Liver (tissue), 8 donors: ENCODE measurements at regions not wholly inside any gene's neighbourhood (a gene's known extent, or its start where the extent isn't known, plus 50 kb on each side); places are given as distances from the start of the nearest gene placed in this dataset.

ENCODE experiments used
- DNase-seq: peaks from one replicate; pipeline ENCODE4 v3.0.0-alpha.2; 2017; ENCODE audit warnings: low spot score
- H3K27ac ChIP-seq, 2 donors: one replicate each; pipeline ENCODE4 v1.7.0; 2013; ENCODE audit warnings: inconsistent platforms in 2 of 2, low read length in 2 of 2, control low read depth in 1 of 2, low read depth in 1 of 2, mild to moderate bottlenecking in 1 of 2
- H3K27me3 ChIP-seq, 4 donors: one replicate each; pipeline versions ENCODE4 v1.6.1 to v1.7.0; 2013; ENCODE audit warnings: low read length in 3 of 4, inconsistent platforms in 1 of 4, mild to moderate bottlenecking in 1 of 4, moderate library complexity in 1 of 4; ENCODE audit not compliant: control insufficient read depth in 4 of 4, insufficient read depth in 4 of 4
- H3K36me3 ChIP-seq, 4 donors: one replicate each; pipeline versions ENCODE4 v1.6.1 to v1.7.0; 2013; ENCODE audit warnings: low read length in 3 of 4, mild to moderate bottlenecking in 3 of 4, low read depth in 1 of 4, moderate library complexity in 1 of 4; ENCODE audit not compliant: control insufficient read depth in 4 of 4, insufficient read depth in 3 of 4
- H3K4me1 ChIP-seq, 4 donors: one replicate each; pipeline versions ENCODE4 v1.6.1 to v1.7.0; 2013; ENCODE audit warnings: low read length in 3 of 4, mild to moderate bottlenecking in 3 of 4, moderate library complexity in 1 of 4; ENCODE audit not compliant: control insufficient read depth in 4 of 4, insufficient read depth in 4 of 4
- H3K4me3 ChIP-seq, 3 donors: one replicate each; pipeline versions ENCODE4 v1.6.1 to v1.7.0; 2013; ENCODE audit warnings: low read length in 3 of 3, control low read depth in 1 of 3, low read depth in 1 of 3, mild to moderate bottlenecking in 1 of 3
- H3K9ac ChIP-seq, 2 donors: one replicate each; pipeline ENCODE4 v1.7.0; 2013; ENCODE audit warnings: low read length in 2 of 2, mild to moderate bottlenecking in 2 of 2, moderate library complexity in 2 of 2, control low read depth in 1 of 2, low read depth in 1 of 2
- H3K9me3 ChIP-seq, 4 donors: one replicate each; pipeline versions ENCODE4 v1.6.1 to v1.7.0; 2013; ENCODE audit warnings: low read length in 3 of 4; ENCODE audit not compliant: control insufficient read depth in 4 of 4
- CTCF ChIP-seq: fragments of 150-350 bp; IDR thresholded peaks from 2 replicates; pipeline ENCODE4 v1.5.1; 2017; ENCODE audit warnings: improper control_type of control experiment, low read depth, low read length; ENCODE audit not compliant: missing input control
- EGR1 ChIP-seq, 2 donors: IDR thresholded peaks; 2 replicates each; pipeline ENCODE4 v1.6.1; 2016 to 2018; ENCODE audit warnings: antibody characterized with exemption in 2 of 2, low read depth in 2 of 2
- FOXA1 ChIP-seq: IDR thresholded peaks from 2 replicates; pipeline ENCODE4 v1.6.1; 2016; ENCODE audit warnings: antibody characterized with exemption
- GABPA ChIP-seq, 2 donors: IDR thresholded peaks in 1 of 2; conservative IDR thresholded peaks in 1 of 2; 2 replicates each; pipeline ENCODE4 v1.6.1; 2016; ENCODE audit warnings: antibody characterized with exemption in 2 of 2, mild to moderate bottlenecking in 1 of 2, moderate library complexity in 1 of 2
- HNF4A ChIP-seq, 2 donors: conservative IDR thresholded peaks; 2 replicates each; pipeline ENCODE4 v1.6.1; 2016; ENCODE audit warnings: antibody characterized with exemption in 2 of 2, mild to moderate bottlenecking in 2 of 2
- HNF4G ChIP-seq: IDR thresholded peaks from 2 replicates; pipeline ENCODE4 v1.6.1; 2016; ENCODE audit warnings: antibody characterized with exemption
- JUND ChIP-seq, 2 donors: IDR thresholded peaks; 2 replicates each; pipeline ENCODE4 v1.6.1; 2016; ENCODE audit warnings: antibody characterized with exemption in 2 of 2
- MAX ChIP-seq: IDR thresholded peaks from 2 replicates; pipeline ENCODE4 v1.6.1; 2016; ENCODE audit warnings: antibody characterized with exemption
- NR2F2 ChIP-seq: IDR thresholded peaks from 2 replicates; pipeline ENCODE4 v1.6.1; 2016; ENCODE audit warnings: antibody characterized with exemption
- RAD21 ChIP-seq, 2 donors: IDR thresholded peaks; 2 replicates each; pipeline ENCODE4 v1.6.1; 2016; ENCODE audit warnings: antibody characterized with exemption in 2 of 2, mild to moderate bottlenecking in 2 of 2
- REST ChIP-seq: IDR thresholded peaks from 2 replicates; pipeline ENCODE4 v1.6.1; 2016; ENCODE audit warnings: antibody characterized with exemption, mild to moderate bottlenecking
- SP1 ChIP-seq: IDR thresholded peaks from 2 replicates; pipeline ENCODE4 v1.6.1; 2018; ENCODE audit warnings: antibody characterized with exemption, mild to moderate bottlenecking
- TAF1 ChIP-seq: conservative IDR thresholded peaks from 2 replicates; pipeline ENCODE4 v1.6.1; 2016; ENCODE audit warnings: antibody characterized with exemption, mild to moderate bottlenecking
- WGBS: extraction: QIAGEN DNeasy Blood & Tissue Kit; methylation state at CpG from one replicate; pipeline ENCODE4 v1.1.7; 2013; 5-methylcytosine and 5-hydroxymethylcytosine counted together
- donor health status: healthy.
- donor health status: healthy.
- donor health status: healthy.
- donor health status: healthy.
- donor health status: healthy.

GRCh38 chr4:63123441-63123840 is 1285.8 kb downstream of the TECRL start:
- Histone ChIP-seq H3K27me3 (no peaks in the 10 kb centered on the region), H3K4me1 (no peaks in the 10 kb centered on the region), H3K27ac (no peak overlapping the region), H3K9me3 (peaks cover 0 to 3% (median 0%) of the 10 kb centered on the region in 4 donors), H3K9ac (no peak overlapping the region), H3K4me3 (no peak overlapping the region), H3K36me3 (no peaks in the 10 kb centered on the region)
- 81% methylated on average over 5 of the region's 5 CpGs for WGBS
- TF ChIP-seq TAF1 (no peak), EGR1 (IDR thresholded peaks at IDR 0.05; ENCODE audit: low read depth in 2 of 2) (no peak), REST (no peak), RAD21 (IDR thresholded peaks at IDR 0.05) (no peak), JUND (IDR thresholded peaks at IDR 0.05) (no peak), NR2F2 (no peak), HNF4A (conservative IDR thresholded peaks at IDR 0.05) (no peak), HNF4G (no peak), FOXA1 (no peak), SP1 (no peak), MAX (no peak), GABPA (IDR thresholded peaks at IDR 0.05 in 1 of 2, conservative IDR thresholded peaks at IDR 0.05 in 1 of 2) (no peak), CTCF (no peak)
- no peak for DNase-seq

GRCh38 chr4:63122955-63123354 is 1286.3 kb downstream of the TECRL start:
- Histone ChIP-seq H3K9me3 (peaks cover 0 to 3% (median 0%) of the 10 kb centered on the region in 4 donors), H3K27me3 (no peaks in the 10 kb centered on the region), H3K36me3 (no peaks in the 10 kb centered on the region), H3K9ac (no peak overlapping the region), H3K27ac (no peak overlapping the region), H3K4me1 (no peaks in the 10 kb centered on the region), H3K4me3 (no peak overlapping the region)
- WGBS = 90% methylated on average over 2 of the region's 2 CpGs
- TF ChIP-seq HNF4G (no peak), GABPA (IDR thresholded peaks at IDR 0.05 in 1 of 2, conservative IDR thresholded peaks at IDR 0.05 in 1 of 2) (no peak), TAF1 (no peak), RAD21 (IDR thresholded peaks at IDR 0.05) (no peak), NR2F2 (no peak)
- no peak for DNase-seq

- H3K27me3 ChIP-seq = no peaks in the 10 kb centered on the region
- no peaks in the 10 kb centered on the region for H3K4me1 ChIP-seq
- no peak for DNase-seq
- WGBS = 68% methylated on average over 3 of the region's 3 CpGs
- H3K9ac ChIP-seq = no peak overlapping the region
- peaks cover 0 to 3% (median 0%) of the 10 kb centered on the region in 4 donors for H3K9me3 ChIP-seq
- H3K27ac ChIP-seq = no peak overlapping the region
- TF ChIP-seq RAD21 (IDR thresholded peaks at IDR 0.05) = no peak
- H3K36me3 ChIP-seq = no peaks in the 10 kb centered on the region
- H3K4me3 ChIP-seq = no peak overlapping the region
Observed at GRCh38 chr4:63106600-63106999, 1302.7 kb downstream of the TECRL start.
